SIG-M5 (cell line): ENCODE measurements at regions not wholly inside any gene's neighbourhood (a gene's known extent, or its start where the extent isn't known, plus 50 kb on each side); places are given as distances from the start of the nearest gene placed in this dataset.

Experiments
- DNase-seq: peaks from one replicate; lab custom pipeline; 2025; lab: John Stamatoyannopoulos, UW

DNA sequence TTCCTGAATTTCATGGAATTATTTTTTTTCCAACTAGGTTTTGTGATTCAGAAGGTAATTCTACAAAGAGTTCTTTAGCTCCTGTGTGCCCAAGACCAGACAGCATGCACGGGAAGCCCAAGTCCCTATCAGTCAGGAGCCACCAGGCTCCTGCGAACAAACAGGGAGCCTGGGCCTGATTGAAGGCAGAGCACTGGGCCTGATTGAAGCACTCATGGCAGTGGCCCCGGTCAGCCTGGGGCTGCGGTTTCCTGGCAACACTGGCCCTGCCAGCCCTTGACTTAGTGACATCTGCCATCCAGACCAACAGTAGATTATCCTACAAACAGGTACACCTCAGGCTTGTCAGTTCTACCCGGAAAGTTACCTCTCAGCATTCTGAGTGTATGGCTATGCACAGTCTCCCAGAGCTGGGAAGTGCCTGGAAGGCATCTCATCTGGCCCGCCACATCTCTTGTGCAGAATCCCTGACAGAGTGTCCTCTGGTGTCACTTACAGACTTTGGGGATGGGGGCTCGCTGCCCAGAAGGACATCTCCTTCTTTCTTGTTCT is 133.8 kb downstream of the VEGFA start:
- no peak for DNase-seq

DNA sequence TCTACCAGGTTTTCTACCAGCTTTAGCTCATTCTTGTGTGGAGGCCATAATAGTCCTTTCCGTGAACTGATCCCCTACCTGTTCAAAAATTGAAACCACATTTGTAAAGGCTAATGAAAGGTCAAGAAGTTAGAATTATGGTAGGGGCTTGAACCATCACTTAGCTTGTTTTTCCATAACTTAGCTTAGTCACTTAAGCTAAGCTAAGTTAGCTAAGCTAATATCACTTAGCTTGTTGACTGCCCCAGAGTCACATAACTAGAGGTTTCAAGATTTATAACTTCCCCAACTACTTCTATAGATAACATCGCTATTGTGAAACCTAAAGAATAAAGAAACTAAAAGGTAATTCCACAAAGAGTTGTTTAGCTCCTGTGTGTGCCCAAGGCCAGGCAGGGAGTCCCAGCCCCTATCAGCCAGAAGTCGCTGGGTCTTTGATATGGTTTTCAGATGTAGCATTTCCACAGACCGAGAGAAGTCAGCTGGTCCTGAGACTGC is 131.8 kb downstream of the VEGFA start:
- no peak for DNase-seq

DNA sequence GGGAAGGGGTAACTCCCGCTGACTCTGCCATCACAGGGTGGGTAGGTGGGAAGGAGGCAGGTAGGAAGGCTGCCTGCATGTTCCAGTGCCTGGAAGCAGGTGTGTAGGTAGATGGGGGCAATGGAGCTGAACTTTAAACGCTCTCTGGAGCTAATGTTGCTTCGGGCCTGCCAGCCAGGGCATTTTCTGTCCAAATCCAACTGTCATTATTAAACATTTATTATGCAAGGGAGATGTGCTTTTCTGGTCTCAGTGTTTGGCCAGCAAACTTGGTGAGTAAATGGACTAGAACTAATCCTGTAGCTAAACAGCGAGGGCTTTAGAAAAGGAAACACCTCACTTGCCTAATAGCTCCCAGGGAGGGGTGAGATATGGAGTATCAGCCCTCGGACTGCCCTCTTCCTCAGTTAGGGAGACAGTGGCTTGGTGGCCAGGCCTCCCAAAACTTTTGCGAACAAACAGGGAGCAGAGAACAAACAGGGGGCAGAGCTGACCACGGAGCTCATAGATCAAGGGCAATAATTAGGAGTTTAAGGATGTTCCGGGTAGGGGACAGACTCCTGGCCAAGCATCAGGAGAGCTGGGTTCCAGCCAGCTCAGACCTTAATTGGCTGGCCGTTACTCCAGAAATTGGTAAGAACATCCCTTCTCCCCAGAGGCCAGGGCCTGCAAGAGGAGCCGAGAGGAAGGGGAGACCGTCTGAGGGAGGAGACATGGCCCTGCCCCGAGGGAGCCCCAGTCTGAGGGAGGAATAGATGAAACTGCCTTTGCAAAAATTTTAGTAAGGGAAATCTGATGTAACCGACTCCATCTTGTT is 131.1 kb downstream of the VEGFA start:
- DNase-seq: no peak

DNA sequence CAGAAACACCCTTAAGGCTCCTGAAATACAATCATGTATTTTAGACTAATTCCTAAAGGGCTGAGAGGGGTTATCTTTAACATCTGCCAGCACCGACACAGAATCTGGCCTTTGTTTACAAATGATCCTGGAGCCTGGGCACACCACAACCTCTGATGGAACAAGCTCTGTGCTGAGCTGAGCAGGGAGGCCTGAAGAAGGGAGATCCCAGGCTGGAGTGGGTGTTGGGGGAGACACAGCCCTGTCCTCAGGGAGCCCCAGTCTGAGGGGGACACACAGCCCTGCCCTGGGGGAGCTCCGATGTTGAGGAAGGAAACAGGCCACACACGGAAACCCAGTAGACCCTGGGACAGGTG is 130.5 kb downstream of the VEGFA start:
- no peak for DNase-seq

DNA sequence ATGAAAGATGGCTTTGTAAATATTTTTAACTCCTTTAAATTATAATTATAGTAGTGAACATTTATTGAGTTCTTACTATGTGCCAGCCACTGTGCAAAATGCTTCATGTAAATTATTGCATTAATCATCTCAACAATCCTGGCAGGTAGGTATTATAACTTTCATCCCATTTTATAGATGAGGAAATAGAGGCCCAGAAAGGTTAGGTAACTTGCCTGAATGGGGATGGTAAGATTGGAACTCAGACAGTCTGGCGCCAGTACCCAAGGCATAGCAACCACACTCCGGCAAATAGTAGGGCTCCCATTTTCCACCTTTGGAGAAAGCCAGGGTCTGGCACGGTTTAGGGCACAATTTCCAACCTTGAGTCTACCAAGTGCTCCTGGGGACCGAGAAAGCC is 129.8 kb downstream of the VEGFA start:
- DNase-seq: no peak

DNA sequence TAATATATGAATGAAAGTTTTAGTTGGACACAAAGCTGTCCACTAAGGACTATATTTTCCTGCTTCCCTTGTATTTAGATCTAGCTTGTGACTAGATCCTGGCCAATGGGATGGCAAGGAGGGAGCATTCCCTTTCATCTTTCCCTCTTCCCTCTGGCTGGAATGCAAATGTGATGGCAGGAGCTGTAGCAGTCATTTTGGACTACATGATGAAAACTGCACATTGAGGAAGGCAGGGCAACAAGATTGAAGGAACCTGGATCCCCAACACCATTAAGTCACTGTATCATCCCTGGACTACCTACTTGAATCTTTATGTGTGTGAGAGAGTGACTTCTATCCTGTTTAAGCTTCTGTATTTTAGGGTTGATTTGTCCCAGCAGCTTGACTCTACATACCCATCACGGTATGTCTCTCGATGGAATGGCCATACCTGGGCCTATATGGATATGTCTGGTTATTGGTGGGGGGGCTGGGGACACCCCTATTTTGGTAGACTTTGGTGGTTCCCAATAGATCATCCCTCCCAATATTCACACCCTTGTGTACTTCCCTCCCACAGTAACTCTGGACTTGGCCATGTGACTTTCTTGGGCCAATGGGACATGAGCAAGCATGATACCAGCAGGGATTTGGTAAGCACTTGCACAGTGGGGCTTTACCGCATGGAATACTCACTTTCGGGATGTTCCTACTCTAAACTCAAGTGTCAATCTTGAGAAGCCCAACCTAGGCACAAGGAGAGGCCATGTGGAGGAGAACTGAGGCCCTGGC is 128.5 kb downstream of the VEGFA start:
- no peak for DNase-seq

DNA sequence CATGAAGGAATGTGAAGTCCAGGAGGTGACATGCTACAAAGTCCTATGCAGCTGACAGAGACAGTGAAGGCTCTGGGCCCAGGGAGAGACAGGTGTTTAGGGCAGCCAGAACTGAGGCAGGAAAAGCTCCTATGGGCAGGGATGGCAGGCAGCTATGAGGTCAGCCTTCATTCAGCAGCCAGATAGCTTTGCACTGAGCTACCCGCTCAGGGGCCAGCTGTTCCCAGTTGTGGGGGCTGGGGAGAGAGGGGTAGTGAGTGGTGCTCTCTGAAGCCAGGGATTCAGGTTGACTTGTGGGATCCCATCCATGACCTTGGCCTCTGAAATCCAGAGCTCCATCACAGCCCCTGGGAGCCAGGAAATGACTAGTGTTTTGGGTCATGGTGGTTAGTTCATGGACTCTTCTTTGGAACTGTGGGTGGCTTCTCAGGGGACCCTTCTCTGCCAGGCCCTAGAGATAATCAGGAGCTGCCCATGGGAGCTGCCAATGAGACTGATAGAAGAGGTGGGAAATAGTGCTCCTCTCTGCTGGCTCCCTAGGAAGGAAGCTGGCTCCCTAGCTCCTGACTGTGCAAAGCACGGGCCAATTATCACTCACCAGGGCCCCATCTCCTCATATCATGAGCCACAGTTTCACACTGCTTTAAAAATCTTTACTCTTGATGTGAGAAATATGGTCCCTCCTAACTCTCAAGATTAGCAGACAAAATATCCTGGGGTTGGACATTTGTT is 127.7 kb downstream of the VEGFA start:
- no peak for DNase-seq

DNA sequence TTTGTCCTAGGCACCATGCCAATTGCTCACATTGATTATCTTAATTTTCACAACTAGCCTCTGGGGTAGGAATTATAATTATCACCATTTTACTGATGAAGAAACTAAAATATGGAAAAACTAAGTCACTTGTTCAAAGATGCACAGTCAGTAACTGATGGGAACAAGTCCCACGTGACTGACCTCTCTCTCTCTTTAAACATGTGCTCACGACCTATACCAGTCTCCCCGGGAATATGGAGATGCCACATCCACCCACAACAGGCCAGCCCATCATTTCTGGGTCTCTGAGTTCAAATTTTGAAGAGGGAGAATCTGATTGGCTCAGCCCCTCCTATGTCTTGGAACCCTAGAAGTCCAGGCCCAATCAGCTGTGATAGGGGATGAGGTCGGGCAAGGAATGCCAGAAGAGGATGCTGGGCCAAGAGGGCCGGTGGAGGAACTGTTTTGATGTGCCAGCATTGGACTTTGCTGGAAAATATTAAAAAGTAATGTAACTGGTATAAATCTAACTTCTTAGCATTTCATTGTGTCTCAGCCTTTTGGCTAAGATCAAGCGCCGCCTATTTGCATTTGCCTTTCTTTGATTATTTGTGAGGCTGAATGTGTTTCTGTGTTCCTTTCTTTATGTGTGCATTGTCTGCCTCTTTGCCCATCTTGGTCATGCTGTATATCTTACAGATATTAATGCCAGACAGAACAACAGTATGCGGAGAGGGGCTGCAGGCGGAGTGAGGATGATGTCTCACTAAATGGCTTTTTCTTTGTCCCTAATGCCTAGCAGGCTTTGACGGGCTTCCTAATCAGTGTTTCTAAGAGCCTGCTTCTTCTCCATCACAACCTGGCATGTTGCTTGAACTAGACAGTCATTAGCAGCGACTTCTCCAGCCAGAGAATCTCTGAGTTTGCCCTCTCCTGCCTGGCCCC is 126.6 kb downstream of the VEGFA start:
- no peak for DNase-seq

DNA sequence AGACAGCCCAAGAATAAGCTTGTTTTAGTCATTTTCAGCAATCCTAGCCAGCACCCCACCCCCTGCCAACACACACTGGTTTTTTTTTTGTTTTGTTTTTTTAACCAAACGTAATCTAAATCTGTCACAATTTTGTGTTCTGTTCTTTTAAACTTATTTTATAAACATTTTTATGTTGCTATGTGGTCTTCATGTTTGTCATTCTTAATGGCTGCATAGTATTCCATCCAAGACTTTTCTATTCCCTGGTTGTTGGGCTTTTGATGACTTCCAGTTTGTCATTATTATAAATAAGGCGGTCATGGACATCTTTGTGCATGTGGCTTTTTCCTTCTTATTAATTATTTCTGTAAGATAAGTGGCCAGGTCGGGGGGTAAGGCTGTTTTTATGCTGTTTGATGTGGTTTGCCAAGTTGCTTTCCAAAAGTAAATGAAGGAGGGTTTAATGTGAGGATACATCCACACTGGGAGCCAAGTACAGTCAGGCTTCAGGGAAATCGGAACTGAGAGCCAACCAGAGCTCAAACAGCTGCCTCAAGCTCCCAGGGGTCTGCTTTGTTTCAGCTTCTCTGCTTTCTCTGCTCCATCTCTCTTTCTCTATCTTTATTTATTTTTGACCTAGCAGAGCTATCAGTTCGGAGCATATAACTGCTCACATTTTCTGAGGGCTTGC is 125.8 kb downstream of the VEGFA start:
- no peak for DNase-seq

DNA sequence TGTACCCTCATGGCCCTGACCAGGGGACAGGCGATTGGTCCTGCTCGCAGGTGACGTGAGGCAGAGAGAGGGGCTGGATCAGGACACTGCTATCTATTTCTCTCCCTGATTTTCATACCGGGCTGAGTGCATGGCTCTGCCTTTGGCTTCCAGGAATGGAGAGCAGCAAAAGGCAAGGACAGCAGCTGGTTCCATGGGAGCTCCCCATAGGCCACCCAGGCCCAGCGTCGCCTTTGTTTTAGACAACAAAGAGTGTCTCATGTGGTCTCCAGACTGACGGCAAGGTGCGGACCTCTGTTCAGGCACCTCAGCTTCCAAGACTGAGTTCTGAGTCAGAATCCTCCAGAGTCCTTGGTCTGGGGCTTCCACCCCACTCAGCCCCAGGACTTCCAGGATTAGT is 123.1 kb downstream of the VEGFA start:
- no peak for DNase-seq

DNA sequence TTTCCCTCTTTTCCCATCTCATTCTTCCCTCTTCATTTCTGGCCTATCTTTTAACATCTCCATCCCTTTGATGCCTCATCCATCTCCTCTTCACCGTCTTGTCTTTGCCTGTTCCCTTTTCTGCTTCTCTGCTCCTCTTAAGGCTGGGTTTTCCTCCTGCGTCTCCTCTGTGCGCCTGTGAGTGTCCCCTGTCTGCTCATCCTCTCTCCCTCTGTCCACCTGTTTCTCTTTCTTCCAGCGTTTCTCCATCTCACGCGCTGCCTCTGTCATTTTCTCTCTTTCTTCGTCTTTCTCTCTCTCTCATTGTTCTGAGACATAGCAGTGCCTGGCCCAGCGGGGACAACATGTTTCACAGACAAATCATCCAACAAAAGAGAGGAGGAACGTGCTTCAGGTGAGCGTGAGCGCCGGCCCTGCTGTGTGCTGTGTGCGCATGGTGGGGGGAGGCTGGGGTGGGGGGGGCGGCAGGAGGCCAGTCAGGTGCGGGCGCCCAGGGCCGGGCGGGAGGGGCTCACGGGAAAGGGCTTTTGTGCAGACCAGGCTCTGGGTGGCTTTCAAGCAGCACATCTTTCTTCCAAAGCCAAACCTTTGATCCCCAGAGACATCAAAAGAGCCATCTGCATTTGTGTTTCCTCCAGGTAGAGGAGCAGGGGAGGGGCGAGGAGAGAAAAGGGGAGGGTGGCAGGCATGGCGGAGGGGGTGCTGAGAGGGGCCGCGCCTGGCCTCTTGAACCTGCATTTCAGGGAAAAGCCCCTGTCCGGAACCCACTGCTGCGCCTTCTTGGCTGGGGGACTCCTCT is 121.3 kb downstream of the VEGFA start:
- DNase-seq: no peak

DNA sequence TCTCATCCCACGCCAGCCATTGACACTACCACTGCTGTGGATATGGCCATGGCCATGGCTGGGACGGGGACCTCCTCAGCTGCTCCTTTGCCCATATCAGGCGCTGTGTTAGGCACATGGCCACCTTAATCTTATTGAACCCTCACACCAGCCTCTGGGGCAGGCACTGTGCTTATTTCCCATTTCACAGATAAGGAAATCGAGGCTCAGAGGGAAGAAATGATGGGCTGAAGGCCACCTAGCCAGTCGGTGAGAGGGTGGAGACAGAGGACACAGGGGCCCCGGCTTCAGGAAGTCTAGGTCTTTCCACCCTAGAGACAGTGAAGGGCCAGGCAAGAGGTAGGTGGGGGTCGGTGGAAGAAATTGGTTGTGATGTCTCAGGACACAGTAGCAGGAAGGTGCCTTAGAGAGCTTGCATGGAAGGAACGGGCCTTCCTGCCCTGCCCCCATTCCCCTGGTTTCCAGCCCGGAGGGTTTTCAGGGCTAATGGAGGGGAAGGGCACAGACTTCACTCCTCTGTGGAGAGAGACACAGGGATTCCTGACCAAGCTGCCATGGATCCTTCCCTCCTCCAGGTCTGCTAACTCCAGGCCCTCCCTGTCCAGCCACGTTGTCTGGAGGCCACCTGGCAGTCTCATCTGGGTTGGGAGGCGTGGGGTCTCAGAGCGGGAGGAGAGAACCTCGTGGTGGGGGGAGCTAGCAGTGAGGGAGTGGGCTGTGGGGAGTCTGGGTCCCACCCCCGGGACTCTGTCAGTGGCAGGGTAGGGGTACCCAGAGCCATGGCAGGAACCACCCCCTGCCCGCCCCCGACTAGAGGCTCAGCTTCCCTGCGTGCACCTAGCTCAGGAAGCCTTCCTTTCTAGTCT is 120.4 kb downstream of the VEGFA start:
- DNase-seq: no peak

DNA sequence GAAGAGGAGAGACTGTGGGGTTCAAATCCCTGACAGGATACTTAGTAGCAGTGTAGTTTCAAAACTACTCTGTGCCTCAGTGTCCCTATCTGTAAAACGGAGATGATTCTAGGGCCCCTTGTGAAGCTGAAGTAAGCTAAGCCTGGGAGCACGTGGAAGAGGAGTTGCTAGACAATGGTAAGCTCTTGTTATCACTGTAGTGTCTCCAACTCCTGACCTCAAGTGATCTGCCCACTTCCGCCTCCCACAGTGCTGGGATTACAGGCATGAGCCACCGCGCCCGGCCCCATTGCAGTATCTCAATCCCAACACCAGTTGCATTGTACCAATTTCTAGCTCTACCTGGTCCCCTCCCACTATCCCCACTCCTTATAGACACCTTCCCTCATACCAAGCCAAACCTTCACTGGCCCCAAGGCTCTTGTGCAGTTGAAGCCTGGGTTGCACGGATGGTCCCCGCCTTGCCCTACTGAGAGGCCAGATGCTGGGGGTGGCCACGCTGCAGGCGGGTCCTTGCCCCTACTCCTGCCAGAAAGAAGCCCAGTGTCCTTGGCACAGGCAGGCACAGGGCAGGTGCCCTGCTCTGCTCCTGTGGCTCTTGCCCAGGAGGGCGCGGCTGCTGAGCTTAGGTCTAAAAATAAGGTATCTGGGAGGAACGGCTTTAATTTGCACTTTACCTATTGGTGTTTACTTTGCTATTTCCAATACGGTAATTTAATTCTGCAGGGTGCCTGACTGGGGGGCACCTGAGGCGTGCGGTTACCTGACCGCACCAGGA is 118.1 kb downstream of the VEGFA start:
- no peak for DNase-seq

DNA sequence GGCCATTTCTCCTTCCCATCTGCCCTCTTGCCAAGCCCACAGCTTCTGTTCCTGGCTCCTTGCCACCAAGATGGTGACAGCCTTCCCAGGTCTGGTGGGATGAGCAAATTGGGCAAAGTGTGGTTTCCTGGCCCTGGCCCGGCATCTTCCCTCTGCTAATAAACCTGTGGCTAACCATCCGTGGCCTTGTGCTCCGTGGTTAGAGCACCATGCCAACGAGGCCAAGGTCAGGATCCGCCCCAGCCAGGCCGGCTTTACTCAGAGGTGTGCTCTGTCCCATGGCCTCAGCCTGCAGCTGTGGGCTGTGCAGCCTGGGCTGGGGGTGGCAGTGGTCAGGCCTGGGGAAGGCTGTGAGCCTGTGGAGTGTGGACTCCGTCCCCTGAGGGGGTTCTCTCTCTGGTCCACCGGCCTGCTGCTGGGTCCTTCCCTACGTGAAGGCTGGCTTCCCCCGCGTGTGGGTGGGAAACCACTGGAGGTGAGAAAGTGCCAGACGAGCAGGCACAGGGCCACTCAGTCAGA is 117.4 kb downstream of the VEGFA start:
- DNase-seq: no peak

DNA sequence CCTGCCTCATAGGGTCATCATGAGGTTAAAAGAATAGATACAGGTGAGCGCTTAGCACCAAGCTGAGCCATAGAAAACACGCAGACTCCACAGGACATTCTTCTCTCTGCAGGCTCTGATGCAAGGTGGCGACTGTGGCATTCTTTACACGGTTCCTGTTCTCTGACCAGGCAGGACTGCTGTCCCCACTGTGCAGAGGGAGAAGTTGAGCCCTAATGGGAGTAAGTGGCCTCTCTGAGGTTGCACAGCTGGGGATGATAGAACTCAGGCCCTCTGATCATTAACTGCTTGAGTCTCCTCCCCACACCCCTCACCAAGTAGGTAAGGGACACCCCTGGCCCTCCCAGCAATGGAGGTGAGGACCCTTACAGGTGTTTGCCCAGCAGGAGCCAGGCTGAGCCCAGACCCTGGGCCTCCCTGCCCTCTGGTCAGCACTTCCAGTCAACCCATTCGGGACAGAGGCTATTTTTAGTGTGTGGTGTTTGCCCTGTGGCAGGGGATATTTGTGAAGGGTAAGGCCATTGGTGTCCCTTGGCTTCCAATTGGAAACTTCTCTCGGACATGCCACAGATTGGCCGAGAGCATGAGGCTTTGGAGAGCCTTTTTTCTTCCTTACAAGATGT is 116.8 kb downstream of the VEGFA start:
- DNase-seq: no peak

DNA sequence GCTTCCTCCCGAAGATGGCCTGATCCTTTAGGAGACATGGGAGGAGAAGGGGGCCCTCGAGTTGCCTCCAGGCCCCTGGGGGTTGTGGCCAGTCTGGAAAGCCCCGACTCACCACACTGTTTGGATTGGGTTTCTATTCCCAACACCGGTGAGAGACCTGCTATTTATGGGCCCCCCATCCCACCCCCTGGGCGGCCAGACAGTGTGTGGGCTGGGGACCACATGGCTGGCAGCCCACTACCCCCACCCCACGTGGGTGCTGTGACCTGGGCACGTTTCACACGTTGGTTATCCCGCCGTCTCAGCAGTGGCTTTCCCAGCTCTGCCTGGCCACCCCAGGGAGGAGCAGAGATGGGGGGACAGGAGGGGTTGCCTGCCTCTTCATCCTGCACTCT is 116.1 kb downstream of the VEGFA start:
- no peak for DNase-seq

DNA sequence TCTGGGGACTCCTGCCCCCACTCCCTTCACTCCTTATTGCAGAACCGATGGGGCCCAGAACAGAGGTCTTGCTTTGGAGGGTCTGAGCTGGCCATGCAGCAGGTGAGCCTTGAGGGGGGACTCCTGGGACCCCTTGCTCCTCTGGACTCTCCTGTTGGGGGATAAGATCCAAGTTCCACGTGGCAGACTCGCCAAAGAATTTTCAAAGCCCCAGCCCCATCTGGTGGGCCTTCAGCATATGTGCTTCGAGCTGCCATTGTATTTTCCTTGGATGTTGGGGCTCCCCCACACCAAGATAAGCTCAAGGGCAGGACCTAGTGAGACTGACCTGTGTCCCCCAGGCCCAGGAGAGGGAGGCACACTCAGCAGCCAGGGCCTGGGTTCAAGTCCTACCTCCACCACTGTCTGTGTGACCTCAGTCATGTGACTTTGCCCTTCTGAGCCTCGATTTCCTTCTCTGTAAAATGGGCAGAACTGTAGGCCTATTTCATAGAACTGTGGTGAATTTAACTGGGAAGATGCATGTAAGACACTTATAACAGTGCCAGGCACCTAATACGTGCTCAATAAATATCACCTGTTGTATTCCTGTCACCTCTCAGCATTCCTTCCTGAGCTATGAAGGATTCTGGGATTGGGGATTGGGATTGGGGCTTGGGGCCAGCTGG is 115.5 kb downstream of the VEGFA start:
- DNase-seq: no peak
